ENCODE measurements at regions not wholly inside any gene's neighbourhood (a gene's known extent, or its start where the extent isn't known, plus 50 kb on each side); places are given as distances from the start of the nearest gene placed in this dataset.

DNA sequence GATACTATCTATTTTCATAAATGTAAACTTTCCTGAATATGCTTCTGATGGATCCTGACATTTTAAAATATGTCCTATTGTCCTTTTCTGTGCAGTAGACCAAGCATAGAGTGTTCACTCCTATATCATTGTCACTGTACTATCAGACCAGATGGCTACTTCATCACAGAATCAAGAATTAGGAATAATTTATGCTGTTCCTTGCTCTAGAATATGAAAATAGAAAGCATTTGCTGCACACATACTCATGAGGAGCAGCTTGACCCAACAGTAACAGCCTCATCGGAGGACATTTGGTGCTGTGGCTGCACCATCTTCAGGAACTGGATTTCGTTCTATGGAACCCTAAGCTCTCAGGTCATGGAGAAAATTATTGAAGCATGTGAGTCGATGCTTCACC lies 468.9 kb upstream of the HNRNPA3 start:
- no peak for TF ChIP-seq POLR2A (IDR thresholded peaks at IDR 0.05)
- TF ChIP-seq, protein P1, sequence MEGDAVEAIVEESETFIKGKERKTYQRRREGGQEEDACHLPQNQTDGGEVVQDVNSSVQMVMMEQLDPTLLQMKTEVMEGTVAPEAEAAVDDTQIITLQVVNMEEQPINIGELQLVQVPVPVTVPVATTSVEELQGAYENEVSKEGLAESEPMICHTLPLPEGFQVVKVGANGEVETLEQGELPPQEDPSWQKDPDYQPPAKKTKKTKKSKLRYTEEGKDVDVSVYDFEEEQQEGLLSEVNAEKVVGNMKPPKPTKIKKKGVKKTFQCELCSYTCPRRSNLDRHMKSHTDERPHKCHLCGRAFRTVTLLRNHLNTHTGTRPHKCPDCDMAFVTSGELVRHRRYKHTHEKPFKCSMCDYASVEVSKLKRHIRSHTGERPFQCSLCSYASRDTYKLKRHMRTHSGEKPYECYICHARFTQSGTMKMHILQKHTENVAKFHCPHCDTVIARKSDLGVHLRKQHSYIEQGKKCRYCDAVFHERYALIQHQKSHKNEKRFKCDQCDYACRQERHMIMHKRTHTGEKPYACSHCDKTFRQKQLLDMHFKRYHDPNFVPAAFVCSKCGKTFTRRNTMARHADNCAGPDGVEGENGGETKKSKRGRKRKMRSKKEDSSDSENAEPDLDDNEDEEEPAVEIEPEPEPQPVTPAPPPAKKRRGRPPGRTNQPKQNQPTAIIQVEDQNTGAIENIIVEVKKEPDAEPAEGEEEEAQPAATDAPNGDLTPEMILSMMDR (IDR thresholded peaks at IDR 0.05): no peak
